ENCODE measurements at regions not wholly inside any gene's neighbourhood (a gene's known extent, or its start where the extent isn't known, plus 50 kb on each side); places are given as distances from the start of the nearest gene placed in this dataset.
A peak's percentile ranks its signal among the peaks of the same experiment; 100 is the strongest.

GRCh38 chr21:24403221-24403620 lies 1204.1 kb downstream of the MRPL39 start:
- Histone ChIP-seq H3K4me1 (no peaks in the 10 kb centered on the region), H4K20me1 (no peaks in the 10 kb centered on the region), H3K36me3 (no peaks in the 10 kb centered on the region), H3K27ac (no peak overlapping the region), H3K9me3 (replicated peaks in 1 of 11) (no peaks in the 10 kb centered on the region), H3K9ac (no peak overlapping the region), H3K4me3 (no peak overlapping the region), H3K4me2 (no peak overlapping the region), H3K27me3 (no peaks in the 10 kb centered on the region)
- TF ChIP-seq Cebpa-rat (IDR thresholded peaks at IDR 0.05), result no peak

GRCh38 chr21:24395320-24395923 lies 1211.9 kb downstream of the MRPL39 start:
- no peaks in the 10 kb centered on the region for H3K27me3 ChIP-seq
- no peaks in the 10 kb centered on the region for H3K4me1 ChIP-seq
- H3K9me3 ChIP-seq (replicated peaks in 1 of 11), result no peaks in the 10 kb centered on the region
- no peak overlapping the region for H3K4me3 ChIP-seq
- H3K4me2 ChIP-seq, result no peak overlapping the region
- TF ChIP-seq Cebpa-rat (IDR thresholded peaks at IDR 0.05), result no peak
- H3K36me3 ChIP-seq, result no peaks in the 10 kb centered on the region
- H4K20me1 ChIP-seq, result no peaks in the 10 kb centered on the region
- H3K9ac ChIP-seq, result no peak overlapping the region
- no peak overlapping the region for H3K27ac ChIP-seq

GRCh38 chr21:24375201-24375600 lies 1232.1 kb downstream of the MRPL39 start:
- Histone ChIP-seq H3K9ac (no peak overlapping the region), H3K4me2 (no peak overlapping the region), H3K4me1 (no peaks in the 10 kb centered on the region), H4K20me1 (no peaks in the 10 kb centered on the region), H3K9me3 (replicated peaks in 1 of 11) (no peaks in the 10 kb centered on the region; a peak in 1 of 22 replicates), H3K4me3 (no peak overlapping the region), H3K36me3 (no peaks in the 10 kb centered on the region), H3K27me3 (no peaks in the 10 kb centered on the region), H3K27ac (no peak overlapping the region)
- no peak for TF ChIP-seq Cebpa-rat (IDR thresholded peaks at IDR 0.05)

GRCh38 chr21:24372506-24372905 lies 1234.8 kb downstream of the MRPL39 start:
- H3K27me3 ChIP-seq, result no peaks in the 10 kb centered on the region
- no peaks in the 10 kb centered on the region for H3K4me1 ChIP-seq
- H3K4me2 ChIP-seq, result no peak overlapping the region
- no peak overlapping the region for H3K27ac ChIP-seq
- H3K9ac ChIP-seq, result no peak overlapping the region
- no peaks in the 10 kb centered on the region for H4K20me1 ChIP-seq
- H3K36me3 ChIP-seq, result no peaks in the 10 kb centered on the region
- no peak overlapping the region for H3K4me3 ChIP-seq
- no peak for TF ChIP-seq Cebpa-rat (IDR thresholded peaks at IDR 0.05)
- no peaks in the 10 kb centered on the region; a peak in 1 of 22 replicates for H3K9me3 ChIP-seq (replicated peaks in 1 of 11)

GRCh38 chr21:24369746-24370145 lies 1237.5 kb downstream of the MRPL39 start:
- H4K20me1 ChIP-seq, result no peaks in the 10 kb centered on the region
- TF ChIP-seq Cebpa-rat (IDR thresholded peaks at IDR 0.05), result no peak
- H3K9me3 ChIP-seq (replicated peaks in 1 of 11), result no peaks in the 10 kb centered on the region
- no peaks in the 10 kb centered on the region for H3K4me1 ChIP-seq
- H3K9ac ChIP-seq, result no peak overlapping the region
- H3K4me3 ChIP-seq, result no peak overlapping the region
- no peak overlapping the region for H3K27ac ChIP-seq
- no peak overlapping the region for H3K4me2 ChIP-seq
- H3K36me3 ChIP-seq, result no peaks in the 10 kb centered on the region
- no peaks in the 10 kb centered on the region for H3K27me3 ChIP-seq

- no peak overlapping the region for H3K4me3 ChIP-seq
- H3K4me1 ChIP-seq, result no peaks in the 10 kb centered on the region
- no peak for TF ChIP-seq Cebpa-rat (IDR thresholded peaks at IDR 0.05)
- H3K4me2 ChIP-seq, result no peak overlapping the region
- no peaks in the 10 kb centered on the region for H3K36me3 ChIP-seq
- no peak overlapping the region for H3K9ac ChIP-seq
- H3K9me3 ChIP-seq (replicated peaks in 1 of 11), result no peaks in the 10 kb centered on the region
- no peak overlapping the region for H3K27ac ChIP-seq
- no peaks in the 10 kb centered on the region for H3K27me3 ChIP-seq
- H4K20me1 ChIP-seq, result no peaks in the 10 kb centered on the region
These were observed 1238.0 kb downstream of the MRPL39 start for GRCh38 chr21:24369278-24369677.

- no peaks in the 10 kb centered on the region for H3K36me3 ChIP-seq
- H3K4me1 ChIP-seq, result no peaks in the 10 kb centered on the region
- no peaks in the 10 kb centered on the region for H4K20me1 ChIP-seq
- no peak overlapping the region for H3K4me2 ChIP-seq
- H3K27me3 ChIP-seq, result no peaks in the 10 kb centered on the region
- H3K9ac ChIP-seq, result no peak overlapping the region
- no peak for TF ChIP-seq Cebpa-rat (IDR thresholded peaks at IDR 0.05)
- H3K9me3 ChIP-seq (replicated peaks in 1 of 11), result no peaks in the 10 kb centered on the region
- no peak overlapping the region for H3K27ac ChIP-seq
- no peak overlapping the region for H3K4me3 ChIP-seq
These were observed 1239.3 kb downstream of the MRPL39 start for GRCh38 chr21:24367936-24368335.

GRCh38 chr21:24353492-24353891 lies 1253.8 kb downstream of the MRPL39 start:
- no peak for TF ChIP-seq Cebpa-rat (IDR thresholded peaks at IDR 0.05)
- no peaks in the 10 kb centered on the region for H3K36me3 ChIP-seq
- no peaks in the 10 kb centered on the region for H3K4me1 ChIP-seq

GRCh38 chr21:24339406-24339805 lies 1267.9 kb downstream of the MRPL39 start:
- Histone ChIP-seq H4K20me1 (no peaks in the 10 kb centered on the region), H3K27ac (peak overlapping the region; percentile 10 to 79 (median 69); a peak in 20 of 22 replicates), H3K36me3 (no peaks in the 10 kb centered on the region), H3K4me1 (peaks cover 10 to 22% (median 16%) of the 10 kb centered on the region in 10 experiments), H3K9ac (peak overlapping the region in 7 of 11 experiments; percentile 1 to 55 (median 37); a peak in 6 of 22 replicates), H3K9me3 (replicated peaks in 1 of 11) (peaks cover 0 to 6% (median 0%) of the 10 kb centered on the region in 11 experiments; a peak in 2 of 22 replicates), H3K4me2 (peak overlapping the region; percentile 52 to 76 (median 68)), H3K4me3 (no peak overlapping the region), H3K27me3 (no peaks in the 10 kb centered on the region)
- TF ChIP-seq Cebpa-rat (IDR thresholded peaks at IDR 0.05), result no peak

More at GRCh38 chr21:24353492-24353891, 1253.8 kb downstream of the MRPL39 start:
- H3K4me3 ChIP-seq, result no peak overlapping the region
- no peak overlapping the region for H3K9ac ChIP-seq
- H3K27ac ChIP-seq, result no peak overlapping the region
- no peaks in the 10 kb centered on the region for H4K20me1 ChIP-seq
- no peaks in the 10 kb centered on the region for H3K27me3 ChIP-seq
- no peaks in the 10 kb centered on the region for H3K9me3 ChIP-seq (replicated peaks in 1 of 11)
- H3K4me2 ChIP-seq, result no peak overlapping the region

GRCh38 chr21:24336491-24336890 lies 1270.8 kb downstream of the MRPL39 start:
- peaks cover 0 to 6% (median 0%) of the 10 kb centered on the region in 11 experiments; a peak in 2 of 22 replicates for H3K9me3 ChIP-seq (replicated peaks in 1 of 11)
- no peaks in the 10 kb centered on the region for H3K36me3 ChIP-seq
- TF ChIP-seq Cebpa-rat (IDR thresholded peaks at IDR 0.05), result no peak
- no peak overlapping the region for H3K4me3 ChIP-seq
- peaks cover 10 to 22% (median 16%) of the 10 kb centered on the region in 10 experiments for H3K4me1 ChIP-seq
- H3K27ac ChIP-seq, result no peak overlapping the region
- no peak overlapping the region for H3K4me2 ChIP-seq
- H3K27me3 ChIP-seq, result no peaks in the 10 kb centered on the region
- no peaks in the 10 kb centered on the region for H4K20me1 ChIP-seq
- H3K9ac ChIP-seq, result no peak overlapping the region

Data from BLaER1 treated with 17β-estradiol and CSF1 and Interleukin-3, amounts not matched to agents 10 nM and 100 nM (cell line).